IMR-90 (cell line): ENCODE measurements at regions not wholly inside any gene's neighbourhood (a gene's known extent, or its start where the extent isn't known, plus 50 kb on each side); places are given as distances from the start of the nearest gene placed in this dataset.

Source experiments
- ATAC-seq: fragments of 200-7000 bp; cut with Tn5 transposase; 2 replicates; pipeline ENCODE4 v1.9.1; 2020; ENCODE audit warnings: low read depth, mild to moderate bottlenecking, moderate library complexity
- BruUV-seq: library from RNA; stranded (reverse); fragments of 400-500 nt; replicated peaks from 2 replicates; lab custom pipeline; 2021; lab: Mats Ljungman, UMichigan
- CTCF ChIA-PET: fragments of 300-600 bp; formaldehyde crosslinking; extraction: SDS; loops from one replicate; lab custom pipeline; 2021; ENCODE audit warnings: antibody characterized with exemption; lab: Yijun Ruan, JAX
- POLR2A ChIA-PET: fragments of 300-600 bp; sonication (Branson Sonifier 250); formaldehyde crosslinking; loops from one replicate; lab custom pipeline; 2022; ENCODE audit warnings: antibody characterized with exemption; ENCODE audit not compliant: unreplicated experiment; lab: Charles Lee
- DNase-seq: peaks from one replicate; pipeline ENCODE4 v3.0.0; 2013
- H2AFZ ChIP-seq: replicated peaks from 2 replicates; pipeline ENCODE3; 2013; ENCODE audit warnings: low read length, mild to moderate bottlenecking; ENCODE audit not compliant: poor library complexity
- H2AK5ac ChIP-seq: 2 replicates; pipeline ENCODE4 v1.6.1; 2013; ENCODE audit warnings: low read depth, low read length, inconsistent platforms
- H2AK9ac ChIP-seq: replicated peaks from 2 replicates; pipeline ENCODE3; 2013; ENCODE audit warnings: mild to moderate bottlenecking, low read depth, low read length, moderate library complexity; ENCODE audit not compliant: poor library complexity
- H2BK120ac ChIP-seq: 2 replicates; pipeline ENCODE4 v1.6.1; 2013; ENCODE audit warnings: low read depth, low read length, inconsistent platforms
- H2BK15ac ChIP-seq: 3 replicates; pipeline ENCODE4 v1.6.1; 2013; ENCODE audit warnings: low read depth, low read length, inconsistent platforms
- H2BK20ac ChIP-seq: 2 replicates; pipeline ENCODE4 v1.6.1; 2013; ENCODE audit warnings: low read depth, mild to moderate bottlenecking, inconsistent platforms, low read length, moderate library complexity
- H2BK5ac ChIP-seq: 2 replicates; pipeline ENCODE4 v1.6.1; 2013; ENCODE audit warnings: mild to moderate bottlenecking, low read depth, low read length, inconsistent platforms; ENCODE audit not compliant: poor library complexity, severe bottlenecking
- H3K14ac ChIP-seq: replicated peaks from 2 replicates; pipeline ENCODE4 v1.6.1; 2013; ENCODE audit warnings: low read depth, low read length, inconsistent platforms
- H3K18ac ChIP-seq: 2 replicates; pipeline ENCODE4 v1.6.1; 2013; ENCODE audit warnings: low read depth, low read length, control low read depth
- H3K23ac ChIP-seq: 2 replicates; pipeline ENCODE4 v1.6.1; 2013; ENCODE audit warnings: low read depth, low read length, inconsistent platforms
- H3K27ac ChIP-seq: 2 replicates; pipeline ENCODE4 v1.5.1; 2013; ENCODE audit warnings: mild to moderate bottlenecking, control low read depth, low read length; ENCODE audit not compliant: insufficient read depth
- H3K27me3 ChIP-seq: 2 replicates; pipeline ENCODE4 v1.6.1; 2013; ENCODE audit warnings: low read length; ENCODE audit not compliant: control insufficient read depth, insufficient read depth
- H3K36me3 ChIP-seq: 2 replicates; pipeline ENCODE4 v1.6.1; 2013; ENCODE audit warnings: low read length, mixed read lengths; ENCODE audit not compliant: control insufficient read depth, insufficient read depth
- H3K4ac ChIP-seq: 2 replicates; pipeline ENCODE4 v1.6.1; 2013; ENCODE audit warnings: low read depth, low read length, inconsistent platforms
- H3K4me1 ChIP-seq: 2 replicates; pipeline ENCODE4 v1.6.1; 2013; ENCODE audit warnings: low read length, mixed read lengths; ENCODE audit not compliant: control insufficient read depth, insufficient read depth
- H3K4me2 ChIP-seq: 2 replicates; pipeline ENCODE4 v1.6.1; 2013; ENCODE audit warnings: low read depth, mild to moderate bottlenecking, control low read depth, low read length, moderate library complexity
- H3K4me3 ChIP-seq: 2 replicates; pipeline ENCODE4 v1.5.1; 2013; ENCODE audit warnings: low read depth, mild to moderate bottlenecking, control low read depth, low read length, moderate library complexity; ENCODE audit not compliant: insufficient read depth
- H3K56ac ChIP-seq: 2 replicates; pipeline ENCODE4 v1.6.1; 2013; ENCODE audit warnings: low read length, inconsistent platforms; ENCODE audit not compliant: insufficient read depth; ENCODE audit errors: extremely low read depth
- H3K79me1 ChIP-seq, 2 experiments: 2 replicates each; pipeline ENCODE4 v1.6.1; 2013; ENCODE audit warnings: low read length in 2 of 2, inconsistent platforms in 1 of 2, low read depth in 1 of 2
- H3K9ac ChIP-seq: 2 replicates; pipeline ENCODE4 v1.6.1; 2013; ENCODE audit warnings: low read depth, low read length, control low read depth
- H3K9me1 ChIP-seq: 2 replicates; pipeline ENCODE4 v1.6.1; 2013; ENCODE audit warnings: low read length, inconsistent platforms; ENCODE audit not compliant: insufficient read depth
- H3K9me3 ChIP-seq: 2 replicates; pipeline ENCODE4 v1.6.1; 2013; ENCODE audit warnings: low read length; ENCODE audit not compliant: control insufficient read depth, insufficient read depth
- H4K20me1 ChIP-seq: 2 replicates; pipeline ENCODE4 v1.6.1; 2013; ENCODE audit warnings: low read length, inconsistent platforms; ENCODE audit not compliant: insufficient read depth
- H4K5ac ChIP-seq: 2 replicates; pipeline ENCODE4 v1.6.1; 2013; ENCODE audit warnings: mild to moderate bottlenecking, low read depth, low read length, control low read depth
- H4K8ac ChIP-seq, 2 experiments: 2 replicates each; pipeline ENCODE4 v1.6.1; 2013; ENCODE audit warnings: low read depth in 2 of 2, low read length in 2 of 2, control low read depth in 1 of 2, inconsistent platforms in 1 of 2
- H4K91ac ChIP-seq: 2 replicates; pipeline ENCODE4 v1.6.1; 2013; ENCODE audit warnings: low read depth, low read length, inconsistent platforms; ENCODE audit not compliant: insufficient read depth
- MAFK ChIP-seq: IDR thresholded peaks from 2 replicates; pipeline ENCODE4 v1.6.1; 2012; ENCODE audit warnings: low read depth, low read length, improper control_type of control experiment
- SMC3 ChIP-seq: fragments of 150-350 bp; IDR thresholded peaks from 2 replicates; pipeline ENCODE4 v1.6.1; 2016; ENCODE audit warnings: low read depth, mild to moderate bottlenecking, antibody characterized with exemption, low read length, moderate library complexity
- WGBS, 2 experiments: methylation state at CpG; one replicate each; pipeline versions ENCODE4 v1.1.5 to v1.1.7; 2013; ENCODE audit warnings: missing lambda C conversion rate in 2 of 2; ENCODE audit not compliant: insufficient read length in 1 of 2; ENCODE audit errors: extremely low coverage in 2 of 2; 5-methylcytosine and 5-hydroxymethylcytosine counted together
- dilution Hi-C: fragments of 300-500 bp; cut with HindIII; formaldehyde crosslinking; loops from one replicate; pipeline ENCODE4 v1.14.3; 2018; ENCODE audit warnings: low sequenced_read_pairs; ENCODE audit not compliant: unreplicated experiment
- in situ Hi-C: fragments of 300-500 bp; cut with MboI; formaldehyde crosslinking; loops from 3 replicates; pipeline ENCODE4 v1.14.3; 2019; ENCODE audit warnings: low sequenced_read_pairs, inconsistent platforms, mixed read lengths
- intact Hi-C: fragments of 100-400 bp; cut with micrococcal nuclease; formaldehyde crosslinking; loops from 2 replicates; pipeline ENCODE4 v1.10.0; 2022

- Histone ChIP-seq H2AK9ac (no peak overlapping the region), H3K56ac (no peak overlapping the region), H2BK15ac (no peak overlapping the region), H3K9ac (no peak overlapping the region), H3K27me3 (no peaks in the 10 kb centered on the region; the same call in 1 of the 2 replicates), H2AK5ac (no peak overlapping the region), H3K23ac (no peak overlapping the region), H2BK120ac (no peak overlapping the region), H2AFZ (no peak overlapping the region), H3K9me3 (no peaks in the 10 kb centered on the region), H4K5ac (no peak overlapping the region), H4K20me1 (no peaks in the 10 kb centered on the region), H3K18ac (no peak overlapping the region), H2BK20ac (no peak overlapping the region), H3K4me2 (no peak overlapping the region), H3K14ac (no peak overlapping the region), H2BK5ac (no peak overlapping the region), H3K4ac (no peak overlapping the region), H3K79me1 (no peaks in the 10 kb centered on the region), H3K4me1 (peaks cover 4% of the 10 kb centered on the region; the same call in 1 of the 2 replicates), H3K4me3 (no peak overlapping the region), H3K27ac (no peak overlapping the region), H4K91ac (no peak overlapping the region), H3K9me1 (no peaks in the 10 kb centered on the region), H3K36me3 (no peaks in the 10 kb centered on the region), H4K8ac (no peak overlapping the region)
- in situ Hi-C loops (no loop called here), intact Hi-C loops (no loop called here), dilution Hi-C loops (no loop called here)
- BruUV-seq: no TSS peak
- WGBS, 2 experiments: no CpG with 5 or more reads among the region's 4 CpGs
- no peak for TF ChIP-seq SMC3
- peak; percentile 38; the same call in 1 of the 2 replicates for TF ChIP-seq MAFK
- ChIA-PET CTCF (interaction anchor here (0.6 to 1.5 kb wide), 2 partner anchors 442 to 1048 kb away, joined by 3 to 6 read pairs; no protein-coding TSS in a partner anchor), POLR2A (no interaction called here)
- DNase-seq (no peak), ATAC-seq (no peak)
These were observed 312.4 kb downstream of the MTX2 start for GRCh38 chr2:176581557-176582165.
